A549 (cell line): ENCODE measurements at regions not wholly inside any gene's neighbourhood (a gene's known extent, or its start where the extent isn't known, plus 50 kb on each side); places are given as distances from the start of the nearest gene placed in this dataset.

Experiments used
- POLR2A ChIP-seq: IDR thresholded peaks from 2 replicates; pipeline ENCODE4 v1.6.1; 2012; ENCODE audit warnings: mild to moderate bottlenecking, low read length
- RARB ChIP-seq: fragments of 250-450 bp; sonication (Bioruptor Pico); IDR thresholded peaks from 2 replicates; pipeline ENCODE4 v1.8.0; 2021; ENCODE audit warnings: mild to moderate bottlenecking, moderate library complexity
- RFX5 ChIP-seq: fragments of 450-650 bp; IDR thresholded peaks from 2 replicates; pipeline ENCODE4 v1.7.1; 2014; ENCODE audit warnings: antibody characterized with exemption, mild to moderate bottlenecking, moderate library complexity
- TF ChIP-seq, protein P1 (sequence below): fragments of >200 bp; sonication (Bioruptor Twin); formaldehyde crosslinking; IDR thresholded peaks from 3 replicates; pipeline ENCODE4 v1.5.1; 2016

DNA sequence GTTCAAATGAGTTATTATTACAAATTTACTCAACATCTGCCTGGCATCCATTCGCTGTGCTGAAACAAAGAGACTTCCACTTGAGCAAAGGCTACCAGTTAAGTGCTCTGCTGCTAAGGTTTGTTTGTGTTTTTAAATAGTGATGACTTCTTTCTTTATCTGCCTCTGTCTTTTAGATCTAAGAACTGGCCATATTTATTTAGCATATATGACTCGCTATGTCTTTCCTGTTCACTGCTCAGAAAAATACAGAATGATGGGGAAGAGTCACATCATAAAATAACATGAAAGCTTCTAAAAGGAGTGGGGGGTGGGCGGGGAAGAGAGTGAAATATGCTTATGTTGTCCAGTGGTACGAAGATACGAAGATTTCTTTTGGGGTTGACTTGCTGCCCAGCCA, 322.2 kb downstream of the GPAT3 start:
- TF ChIP-seq POLR2A = no peak
- TF ChIP-seq, protein P1, sequence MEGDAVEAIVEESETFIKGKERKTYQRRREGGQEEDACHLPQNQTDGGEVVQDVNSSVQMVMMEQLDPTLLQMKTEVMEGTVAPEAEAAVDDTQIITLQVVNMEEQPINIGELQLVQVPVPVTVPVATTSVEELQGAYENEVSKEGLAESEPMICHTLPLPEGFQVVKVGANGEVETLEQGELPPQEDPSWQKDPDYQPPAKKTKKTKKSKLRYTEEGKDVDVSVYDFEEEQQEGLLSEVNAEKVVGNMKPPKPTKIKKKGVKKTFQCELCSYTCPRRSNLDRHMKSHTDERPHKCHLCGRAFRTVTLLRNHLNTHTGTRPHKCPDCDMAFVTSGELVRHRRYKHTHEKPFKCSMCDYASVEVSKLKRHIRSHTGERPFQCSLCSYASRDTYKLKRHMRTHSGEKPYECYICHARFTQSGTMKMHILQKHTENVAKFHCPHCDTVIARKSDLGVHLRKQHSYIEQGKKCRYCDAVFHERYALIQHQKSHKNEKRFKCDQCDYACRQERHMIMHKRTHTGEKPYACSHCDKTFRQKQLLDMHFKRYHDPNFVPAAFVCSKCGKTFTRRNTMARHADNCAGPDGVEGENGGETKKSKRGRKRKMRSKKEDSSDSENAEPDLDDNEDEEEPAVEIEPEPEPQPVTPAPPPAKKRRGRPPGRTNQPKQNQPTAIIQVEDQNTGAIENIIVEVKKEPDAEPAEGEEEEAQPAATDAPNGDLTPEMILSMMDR = no peak
- TF ChIP-seq RARB = no peak
- no peak for TF ChIP-seq RFX5
